Effector memory CD8-positive, alpha-beta T cell (primary cell): ENCODE measurements at regions not wholly inside any gene's neighbourhood (a gene's known extent, or its start where the extent isn't known, plus 50 kb on each side); places are given as distances from the start of the nearest gene placed in this dataset.
"Not testable (repeated sequence)": the region's sequence is repeated elsewhere in the genome, so short reads cannot be mapped to it uniquely, and the experiment has no call there.

Experiments used
- ATAC-seq: fragments of 150-1000 bp; cut with Tn5 transposase; replicated peaks from 2 replicates; pipeline ENCODE4 v1.10.0; 2021; ENCODE audit warnings: mild to moderate bottlenecking, moderate library complexity
- DNase-seq, 3 experiments: peaks; one replicate each; pipeline ENCODE4 v3.0.0; 2021
- H3K27ac Mint-ChIP-seq, 2 donors: one replicate each; pipeline ENCODE4 v1.8.0; 2022; ENCODE audit warnings: mild to moderate bottlenecking in 2 of 2, mixed read lengths in 2 of 2, moderate library complexity in 2 of 2
- H3K27me3 Mint-ChIP-seq, 2 donors: one replicate each; pipeline ENCODE4 v1.8.0; 2022; ENCODE audit warnings: mixed read lengths in 2 of 2
- H3K36me3 Mint-ChIP-seq: one replicate; pipeline ENCODE4 v1.8.0; 2022; ENCODE audit warnings: mild to moderate bottlenecking, moderate library complexity, mixed read lengths; ENCODE audit not compliant: insufficient read depth
- H3K4me1 Mint-ChIP-seq, 2 donors: one replicate each; pipeline ENCODE4 v1.8.0; 2022; ENCODE audit warnings: low read depth in 2 of 2, mixed read lengths in 2 of 2
- H3K4me3 Mint-ChIP-seq, 2 donors: one replicate each; pipeline ENCODE4 v1.8.0; 2022; ENCODE audit warnings: mild to moderate bottlenecking in 2 of 2, mixed read lengths in 2 of 2, moderate library complexity in 2 of 2
- H3K9me3 Mint-ChIP-seq, 2 donors: one replicate each; pipeline ENCODE4 v1.8.0; 2022; ENCODE audit warnings: mixed read lengths in 2 of 2

- DNase-seq, result no peak
- Mint-ChIP-seq H3K36me3 (no peaks in the 10 kb centered on the region), H3K9me3 (no peaks in the 10 kb centered on the region), H3K4me1 (peaks cover 0 to 5% of the 10 kb centered on the region in 2 donors), H3K4me3 (no peak overlapping the region), H3K27ac (no peak overlapping the region), H3K27me3 (no peaks in the 10 kb centered on the region)
- ATAC-seq, result no peak
Measured at GRCh38 chr15:38090678-38091077, 156.2 kb downstream of the TMCO5A start.

GRCh38 chr15:38091078-38091645, 156.7 kb downstream of the TMCO5A start:
- no peak overlapping the region for H3K4me3 Mint-ChIP-seq
- peaks cover 0 to 1% of the 10 kb centered on the region in 2 donors for H3K4me1 Mint-ChIP-seq
- H3K27ac Mint-ChIP-seq, result no peak overlapping the region
- no peaks in the 10 kb centered on the region for H3K9me3 Mint-ChIP-seq
- DNase-seq (no peak), ATAC-seq (no peak)
- H3K27me3 Mint-ChIP-seq, result no peaks in the 10 kb centered on the region
- H3K36me3 Mint-ChIP-seq, result no peaks in the 10 kb centered on the region

- H3K27ac Mint-ChIP-seq, result no peak overlapping the region
- no peaks in the 10 kb centered on the region for H3K4me1 Mint-ChIP-seq
- H3K4me3 Mint-ChIP-seq, result no peak overlapping the region
- H3K27me3 Mint-ChIP-seq, result peaks cover 4 to 16% of the 10 kb centered on the region in 2 donors
- no peak for DNase-seq
- H3K9me3 Mint-ChIP-seq, result peaks cover 2 to 14% of the 10 kb centered on the region in 2 donors
- no peak for ATAC-seq
- H3K36me3 Mint-ChIP-seq, result no peaks in the 10 kb centered on the region
Measured at GRCh38 chr15:38093931-38094330, 158.7 kb upstream of the SPRED1 start.

- peaks cover 13 to 16% of the 10 kb centered on the region in 2 donors for H3K27me3 Mint-ChIP-seq
Measured at GRCh38 chr15:38102972-38103371, 149.7 kb upstream of the SPRED1 start.

GRCh38 chr15:38103564-38103963, 149.1 kb upstream of the SPRED1 start:
- ATAC-seq (no peak), DNase-seq (no peak)
- H3K36me3 Mint-ChIP-seq, result no peaks in the 10 kb centered on the region
- peaks cover 9 to 16% of the 10 kb centered on the region in 2 donors for H3K27me3 Mint-ChIP-seq
- no peaks in the 10 kb centered on the region for H3K9me3 Mint-ChIP-seq
- no peak overlapping the region for H3K27ac Mint-ChIP-seq
- H3K4me1 Mint-ChIP-seq, result no peaks in the 10 kb centered on the region
- H3K4me3 Mint-ChIP-seq, result no peak overlapping the region

More at GRCh38 chr15:38102972-38103371, 149.7 kb upstream of the SPRED1 start:
- no peak for ATAC-seq
- Mint-ChIP-seq H3K4me3 (no peak overlapping the region), H3K9me3 (peaks cover 1 to 3% of the 10 kb centered on the region in 2 donors), H3K36me3 (no peaks in the 10 kb centered on the region), H3K4me1 (no peaks in the 10 kb centered on the region), H3K27ac (no peak overlapping the region)
- DNase-seq, result no peak

- no peak for DNase-seq
- Mint-ChIP-seq H3K27ac (no peak overlapping the region), H3K4me1 (no peaks in the 10 kb centered on the region), H3K27me3 (peaks cover 6 to 14% of the 10 kb centered on the region in 2 donors), H3K9me3 (no peaks in the 10 kb centered on the region), H3K4me3 (no peak overlapping the region), H3K36me3 (peaks cover 4% of the 10 kb centered on the region)
- no peak for ATAC-seq
Measured at GRCh38 chr15:38111070-38111469, 141.6 kb upstream of the SPRED1 start.

- Mint-ChIP-seq H3K4me1 (no peaks in the 10 kb centered on the region), H3K36me3 (peaks cover 4% of the 10 kb centered on the region), H3K4me3 (no peak overlapping the region), H3K27ac (no peak overlapping the region), H3K27me3 (peaks cover 6 to 14% of the 10 kb centered on the region in 2 donors), H3K9me3 (no peaks in the 10 kb centered on the region)
- DNase-seq (no peak), ATAC-seq (no peak)
Measured at GRCh38 chr15:38112406-38112805, 140.2 kb upstream of the SPRED1 start.

GRCh38 chr15:38115121-38115520, 137.5 kb upstream of the SPRED1 start:
- Mint-ChIP-seq H3K27ac (no peak overlapping the region), H3K9me3 (no peaks in the 10 kb centered on the region), H3K27me3 (peaks cover 6 to 15% of the 10 kb centered on the region in 2 donors), H3K36me3 (peaks cover 4% of the 10 kb centered on the region), H3K4me3 (no peak overlapping the region), H3K4me1 (no peaks in the 10 kb centered on the region)
- no peak for DNase-seq
- ATAC-seq, result no peak

- Mint-ChIP-seq H3K27ac (no peak overlapping the region), H3K27me3 (peaks cover 17 to 23% of the 10 kb centered on the region in 2 donors), H3K4me3 (no peak overlapping the region), H3K4me1 (peaks cover 0 to 4% of the 10 kb centered on the region in 2 donors), H3K36me3 (peaks cover 4% of the 10 kb centered on the region), H3K9me3 (peaks cover 3 to 6% of the 10 kb centered on the region in 2 donors)
- DNase-seq (no peak), ATAC-seq (no peak)
Measured at GRCh38 chr15:38117781-38118180, 134.9 kb upstream of the SPRED1 start.

GRCh38 chr15:38119865-38120264, 132.8 kb upstream of the SPRED1 start:
- DNase-seq, ATAC-seq, H3K9me3 Mint-ChIP-seq, H3K4me1 Mint-ChIP-seq, H3K36me3 Mint-ChIP-seq, H3K4me3 Mint-ChIP-seq, H3K27ac Mint-ChIP-seq: not testable (repeated sequence)
- peaks cover 8 to 19% of the 10 kb centered on the region in 2 donors for H3K27me3 Mint-ChIP-seq

- Mint-ChIP-seq H3K27ac (no peak overlapping the region), H3K27me3 (peaks cover 19 to 29% of the 10 kb centered on the region in 2 donors), H3K9me3 (peaks cover 4 to 6% of the 10 kb centered on the region in 2 donors), H3K36me3 (no peaks in the 10 kb centered on the region), H3K4me3 (no peak overlapping the region), H3K4me1 (peaks cover 0 to 15% of the 10 kb centered on the region in 2 donors)
- DNase-seq (no peak), ATAC-seq (peak; percentile 36)
Measured at GRCh38 chr15:38127306-38127771, 125.3 kb upstream of the SPRED1 start.

GRCh38 chr15:38128341-38128781, 124.3 kb upstream of the SPRED1 start:
- peaks cover 0 to 15% of the 10 kb centered on the region in 2 donors for H3K4me1 Mint-ChIP-seq
- H3K27ac Mint-ChIP-seq, result no peak overlapping the region
- H3K36me3 Mint-ChIP-seq, result no peaks in the 10 kb centered on the region
- no peak overlapping the region for H3K4me3 Mint-ChIP-seq
- DNase-seq (no peak), ATAC-seq (no peak)
- H3K27me3 Mint-ChIP-seq, result peaks cover 19 to 22% of the 10 kb centered on the region in 2 donors
- H3K9me3 Mint-ChIP-seq, result no peaks in the 10 kb centered on the region

- no peaks in the 10 kb centered on the region for H3K9me3 Mint-ChIP-seq
- no peak overlapping the region for H3K4me3 Mint-ChIP-seq
- H3K4me1 Mint-ChIP-seq, result peaks cover 0 to 15% of the 10 kb centered on the region in 2 donors
- DNase-seq (no peak), ATAC-seq (no peak)
- no peaks in the 10 kb centered on the region for H3K36me3 Mint-ChIP-seq
- peaks cover 19 to 22% of the 10 kb centered on the region in 2 donors for H3K27me3 Mint-ChIP-seq
- no peak overlapping the region for H3K27ac Mint-ChIP-seq
Measured at GRCh38 chr15:38128921-38129320, 123.7 kb upstream of the SPRED1 start.

- H3K27ac Mint-ChIP-seq, result no peak overlapping the region
- H3K9me3 Mint-ChIP-seq, result no peaks in the 10 kb centered on the region
- H3K4me1 Mint-ChIP-seq, result peaks cover 0 to 15% of the 10 kb centered on the region in 2 donors
- H3K27me3 Mint-ChIP-seq, result peaks cover 19 to 22% of the 10 kb centered on the region in 2 donors
- peak; percentile 33 for ATAC-seq
- H3K4me3 Mint-ChIP-seq, result peak overlapping the region in 1 of 2 donors; percentile 33
- no peaks in the 10 kb centered on the region for H3K36me3 Mint-ChIP-seq
- no peak for DNase-seq
Measured at GRCh38 chr15:38129531-38130204, 123.0 kb upstream of the SPRED1 start.
